H9 (cell line): ENCODE measurements at regions not wholly inside any gene's neighbourhood (a gene's known extent, or its start where the extent isn't known, plus 50 kb on each side); places are given as distances from the start of the nearest gene placed in this dataset.

Experiments
- DNase-seq: peaks from one replicate; pipeline ENCODE4 v3.0.0-alpha.2; 2017
- H2AFZ ChIP-seq: one replicate; pipeline ENCODE4 v1.6.1; 2013; ENCODE audit warnings: mild to moderate bottlenecking, low read length, control low read depth, moderate library complexity
- H2AK5ac ChIP-seq: 2 replicates; pipeline ENCODE4 v1.6.1; 2013; ENCODE audit warnings: low read length, control low read depth, mixed read lengths; ENCODE audit not compliant: insufficient read length
- H2BK120ac ChIP-seq: one replicate; pipeline ENCODE4 v1.6.1; 2013; ENCODE audit warnings: low read depth, mild to moderate bottlenecking, low read length, control low read depth, inconsistent platforms; ENCODE audit not compliant: poor library complexity, severe bottlenecking
- H2BK12ac ChIP-seq: 2 replicates; pipeline ENCODE4 v1.6.1; 2013; ENCODE audit warnings: low read length, control low read depth, mixed read lengths, low read depth; ENCODE audit not compliant: insufficient read length
- H2BK15ac ChIP-seq: 2 replicates; pipeline ENCODE4 v1.6.1; 2013; ENCODE audit warnings: low read depth, low read length, control low read depth
- H2BK20ac ChIP-seq: one replicate; pipeline ENCODE4 v1.6.1; 2013; ENCODE audit warnings: low read depth, mild to moderate bottlenecking, low read length, control low read depth, inconsistent platforms; ENCODE audit not compliant: poor library complexity, severe bottlenecking
- H2BK5ac ChIP-seq: 2 replicates; pipeline ENCODE4 v1.6.1; 2013; ENCODE audit warnings: low read length, control low read depth, mixed read lengths; ENCODE audit not compliant: insufficient read length
- H3K14ac ChIP-seq: 2 replicates; pipeline ENCODE4 v1.6.1; 2013; ENCODE audit warnings: low read length, control low read depth; ENCODE audit not compliant: insufficient read depth
- H3K18ac ChIP-seq: 2 replicates; pipeline ENCODE4 v1.6.1; 2013; ENCODE audit warnings: low read depth, mild to moderate bottlenecking, mixed read lengths, low read length, control low read depth; ENCODE audit not compliant: insufficient read length
- H3K23ac ChIP-seq: 2 replicates; pipeline ENCODE4 v1.6.1; 2013; ENCODE audit warnings: low read length, control low read depth, mixed read lengths, low read depth; ENCODE audit not compliant: insufficient read length
- H3K23me2 ChIP-seq: 2 replicates; pipeline ENCODE4 v1.6.1; 2013; ENCODE audit warnings: low read depth, mild to moderate bottlenecking, mixed read lengths, low read length, control low read depth; ENCODE audit not compliant: insufficient read length, poor library complexity, severe bottlenecking
- H3K27ac ChIP-seq: 2 replicates; pipeline ENCODE4 v1.5.1; 2013; ENCODE audit warnings: low read length, control low read depth, mixed read lengths, low read depth; ENCODE audit not compliant: insufficient read length
- H3K27me3 ChIP-seq: 2 replicates; pipeline ENCODE4 v1.6.1; 2013; ENCODE audit warnings: low read length, control low read depth, inconsistent platforms; ENCODE audit not compliant: insufficient read depth
- H3K4ac ChIP-seq: 2 replicates; pipeline ENCODE4 v1.6.1; 2013; ENCODE audit warnings: low read depth, mild to moderate bottlenecking, control low read depth, inconsistent platforms, low read length, moderate library complexity
- H3K4me1 ChIP-seq: 2 replicates; pipeline ENCODE4 v1.6.1; 2013; ENCODE audit warnings: low read length, control low read depth, inconsistent platforms; ENCODE audit not compliant: insufficient read depth
- H3K4me2 ChIP-seq: 2 replicates; pipeline ENCODE4 v1.6.1; 2013; ENCODE audit warnings: low read length, control low read depth, mixed read lengths; ENCODE audit not compliant: insufficient read length, insufficient read depth
- H3K56ac ChIP-seq: 2 replicates; pipeline ENCODE4 v1.6.1; 2013; ENCODE audit warnings: low read depth, mild to moderate bottlenecking, mixed read lengths, low read length, control low read depth; ENCODE audit not compliant: insufficient read length
- H3K79me1 ChIP-seq: 2 replicates; pipeline ENCODE4 v1.6.1; 2013; ENCODE audit warnings: low read depth, mild to moderate bottlenecking, moderate library complexity, low read length, control low read depth, inconsistent platforms; ENCODE audit not compliant: insufficient read depth, poor library complexity, severe bottlenecking
- H3K79me2 ChIP-seq: 2 replicates; pipeline ENCODE4 v1.6.1; 2013; ENCODE audit warnings: low read length, control low read depth, inconsistent platforms; ENCODE audit not compliant: insufficient read depth
- H3K9ac ChIP-seq: 2 replicates; pipeline ENCODE4 v1.6.1; 2013; ENCODE audit warnings: low read length, control low read depth, mixed read lengths; ENCODE audit not compliant: insufficient read length; ENCODE audit errors: extremely low read depth
- H3K9me3 ChIP-seq: one replicate; pipeline ENCODE4 v1.6.1; 2013; ENCODE audit warnings: low read depth, low read length, inconsistent platforms; ENCODE audit not compliant: control insufficient read depth
- H3T11ph ChIP-seq: one replicate; pipeline ENCODE4 v1.6.1; 2013; ENCODE audit warnings: mild to moderate bottlenecking, low read length, control low read depth, inconsistent platforms
- H4K20me1 ChIP-seq: one replicate; pipeline ENCODE4 v1.6.1; 2013; ENCODE audit not compliant: control insufficient read depth, insufficient read length, insufficient read depth
- H4K5ac ChIP-seq: 2 replicates; pipeline ENCODE4 v1.6.1; 2013; ENCODE audit warnings: low read depth, mild to moderate bottlenecking, mixed read lengths, low read length, control low read depth; ENCODE audit not compliant: insufficient read length
- H4K8ac ChIP-seq: replicated peaks from 2 replicates; pipeline ENCODE4 v1.6.1; 2013; ENCODE audit warnings: low read length, control low read depth, mixed read lengths, low read depth; ENCODE audit not compliant: insufficient read length
- H4K91ac ChIP-seq: 2 replicates; pipeline ENCODE4 v1.6.1; 2013; ENCODE audit warnings: low read depth, mild to moderate bottlenecking, moderate library complexity, mixed read lengths, low read length, control low read depth; ENCODE audit not compliant: insufficient read length
- H3K27ac Mint-ChIP-seq, 3 experiments: 2 replicates in 2 of 3; 3 replicates in 1 of 3; pipeline ENCODE4 v1.8.0; 2020 to 2021; ENCODE audit warnings: mixed read lengths in 3 of 3, mild to moderate bottlenecking in 1 of 3, moderate library complexity in 1 of 3
- H3K27me3 Mint-ChIP-seq: 2 replicates; pipeline ENCODE4 v1.8.0; 2021; ENCODE audit warnings: low read depth, mild to moderate bottlenecking, moderate library complexity, mixed read lengths
- H3K36me3 Mint-ChIP-seq, 3 experiments: 2 replicates in 2 of 3; 3 replicates in 1 of 3; pipeline ENCODE4 v1.8.0; 2020 to 2021; ENCODE audit warnings: low read depth in 3 of 3, mixed read lengths in 3 of 3; ENCODE audit not compliant: insufficient read depth in 1 of 3
- H3K4me1 Mint-ChIP-seq, 2 experiments: 2 replicates each; pipeline ENCODE4 v1.8.0; 2020; ENCODE audit warnings: mixed read lengths in 2 of 2
- H3K4me3 Mint-ChIP-seq, 2 experiments: 2 replicates in 1 of 2; 3 replicates in 1 of 2; pipeline ENCODE4 v1.8.0; 2020 to 2021; ENCODE audit warnings: mild to moderate bottlenecking in 2 of 2, mixed read lengths in 2 of 2, moderate library complexity in 1 of 2
- H3K9me3 Mint-ChIP-seq, 2 experiments: 2 replicates in 1 of 2; 3 replicates in 1 of 2; pipeline ENCODE4 v1.8.0; 2020; ENCODE audit warnings: mild to moderate bottlenecking in 2 of 2, mixed read lengths in 2 of 2, moderate library complexity in 1 of 2
- CTCF ChIP-seq: fragments of 200-600 bp; sonication (generic); conservative IDR thresholded peaks from 3 replicates; pipeline ENCODE4 v1.8.0; 2021; ENCODE audit warnings: antibody characterized with exemption, mild to moderate bottlenecking
- WGBS: extraction: QIAGEN DNeasy Blood & Tissue Kit; methylation state at CpG from one replicate; pipeline ENCODE4 v1.1.7; 2013; ENCODE audit warnings: missing lambda C conversion rate, low lambda C conversion rate, mixed read lengths; ENCODE audit not compliant: insufficient read length; ENCODE audit errors: extremely low coverage; 5-methylcytosine and 5-hydroxymethylcytosine counted together

DNA sequence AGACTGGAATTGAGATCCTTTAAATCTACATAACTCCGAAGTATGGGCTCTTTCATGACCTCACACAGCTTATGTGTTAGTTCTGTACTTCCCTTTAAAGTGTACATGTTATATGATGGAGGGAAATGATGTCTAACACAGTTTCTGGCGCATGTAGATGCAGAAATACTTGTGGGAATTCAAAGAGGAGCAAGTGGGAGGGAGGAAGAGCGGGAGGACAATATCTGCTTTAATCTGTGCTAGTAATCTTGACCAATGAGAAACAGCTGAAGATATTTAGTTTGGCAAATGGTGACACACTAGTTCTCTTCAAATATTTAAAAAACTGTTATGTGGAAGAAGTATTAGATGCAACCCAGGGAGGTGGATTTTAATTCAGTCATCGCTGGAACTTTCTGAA is 62.9 kb upstream of the PLEKHG1 start:
- Histone ChIP-seq H3K18ac (no peak overlapping the region), H2BK5ac (no peak overlapping the region), H3T11ph (no peak overlapping the region), H3K23ac (no peak overlapping the region), H2BK12ac (no peak overlapping the region), H4K5ac (no peak overlapping the region), H3K4ac (no peak overlapping the region), H3K9ac (no peak overlapping the region), H4K8ac (no peak overlapping the region), H3K27me3 (no peaks in the 10 kb centered on the region), H3K27ac (no peak overlapping the region), H3K4me2 (no peak overlapping the region), H2BK120ac (no peak overlapping the region), H3K79me1 (no peaks in the 10 kb centered on the region), H4K91ac (no peak overlapping the region), H3K79me2 (no peaks in the 10 kb centered on the region), H3K4me1 (no peaks in the 10 kb centered on the region), H2BK15ac (no peak overlapping the region), H2AFZ (no peak overlapping the region), H3K56ac (no peak overlapping the region), H2AK5ac (no peak overlapping the region), H2BK20ac (no peak overlapping the region), H4K20me1 (no peaks in the 10 kb centered on the region), H3K23me2 (no peaks in the 10 kb centered on the region), H3K9me3 (no peaks in the 10 kb centered on the region), H3K14ac (no peak overlapping the region)
- no peak overlapping the region for H3K27ac Mint-ChIP-seq
- H3K36me3 Mint-ChIP-seq = 0 out of 7 replicates have a peak, but pooled peaks cover 0 to 5% (median 0%) of the 10 kb centered on the region in 3 experiments
- no peaks in the 10 kb centered on the region for H3K4me1 Mint-ChIP-seq
- H3K4me3 Mint-ChIP-seq = no peak overlapping the region
- peaks cover 12% of the 10 kb centered on the region for H3K27me3 Mint-ChIP-seq
- no peak for DNase-seq
- peaks cover 3 to 12% of the 10 kb centered on the region in 2 experiments; a peak in 3 of 5 replicates for H3K9me3 Mint-ChIP-seq
- no CpG with 5 or more reads among the region's 4 CpGs for WGBS
- no peak for TF ChIP-seq CTCF
